ENCODE measurements at regions not wholly inside any gene's neighbourhood (a gene's known extent, or its start where the extent isn't known, plus 50 kb on each side); places are given as distances from the start of the nearest gene placed in this dataset.

- DNase-seq, result no peak
Observed at GRCh38 chr3:35322070-35322469, 317.3 kb upstream of the ARPP21 start.

- no peak for DNase-seq
Observed at GRCh38 chr3:35335703-35336102, 303.6 kb upstream of the ARPP21 start.

- DNase-seq, result no peak
Observed at GRCh38 chr3:35336601-35337000, 302.7 kb upstream of the ARPP21 start.

GRCh38 chr3:35338186-35338585, 301.1 kb upstream of the ARPP21 start:
- no peak for DNase-seq

- no peak for DNase-seq
Observed at GRCh38 chr3:35380196-35380595, 259.1 kb upstream of the ARPP21 start.

- DNase-seq, result no peak
Observed at GRCh38 chr3:35383216-35383615, 256.1 kb upstream of the ARPP21 start.

- no peak for DNase-seq
Observed at GRCh38 chr3:35383719-35384555, 255.4 kb upstream of the ARPP21 start.

GRCh38 chr3:35385271-35385670, 254.1 kb upstream of the ARPP21 start:
- DNase-seq, result no peak

- no peak for DNase-seq
Observed at GRCh38 chr3:35389907-35390306, 249.4 kb upstream of the ARPP21 start.

- DNase-seq, result no peak
Observed at GRCh38 chr3:35392187-35392586, 247.1 kb upstream of the ARPP21 start.

GRCh38 chr3:35393901-35394799, 245.2 kb upstream of the ARPP21 start:
- no peak for DNase-seq

GRCh38 chr3:35394905-35395304, 244.4 kb upstream of the ARPP21 start:
- no peak for DNase-seq

GRCh38 chr3:35401671-35402070, 237.7 kb upstream of the ARPP21 start:
- DNase-seq, result no peak

- DNase-seq, result no peak
Observed at GRCh38 chr3:35404571-35404970, 234.8 kb upstream of the ARPP21 start.

GRCh38 chr3:35408882-35409281, 230.4 kb upstream of the ARPP21 start:
- no peak for DNase-seq

GRCh38 chr3:35409991-35410390, 229.3 kb upstream of the ARPP21 start:
- DNase-seq, result no peak

- DNase-seq, result no peak
Observed at GRCh38 chr3:35413483-35413882, 225.8 kb upstream of the ARPP21 start.

- DNase-seq, result no peak
Observed at GRCh38 chr3:35417080-35417479, 222.2 kb upstream of the ARPP21 start.

- no peak for DNase-seq
Observed at GRCh38 chr3:35422101-35422500, 217.2 kb upstream of the ARPP21 start.

GRCh38 chr3:35422836-35423601, 216.3 kb upstream of the ARPP21 start:
- DNase-seq, result no peak

- DNase-seq, result no peak
Observed at GRCh38 chr3:35426366-35426958, 212.9 kb upstream of the ARPP21 start.

GRCh38 chr3:35437381-35437780, 201.9 kb upstream of the ARPP21 start:
- no peak for DNase-seq

- no peak for DNase-seq
Observed at GRCh38 chr3:35438101-35438500, 201.2 kb upstream of the ARPP21 start.

Data from inflammatory macrophage treated with lipopolysaccharide for 4 hours (primary cell).